ENCODE measurements at regions not wholly inside any gene's neighbourhood (a gene's known extent, or its start where the extent isn't known, plus 50 kb on each side); places are given as distances from the start of the nearest gene placed in this dataset.

DNA sequence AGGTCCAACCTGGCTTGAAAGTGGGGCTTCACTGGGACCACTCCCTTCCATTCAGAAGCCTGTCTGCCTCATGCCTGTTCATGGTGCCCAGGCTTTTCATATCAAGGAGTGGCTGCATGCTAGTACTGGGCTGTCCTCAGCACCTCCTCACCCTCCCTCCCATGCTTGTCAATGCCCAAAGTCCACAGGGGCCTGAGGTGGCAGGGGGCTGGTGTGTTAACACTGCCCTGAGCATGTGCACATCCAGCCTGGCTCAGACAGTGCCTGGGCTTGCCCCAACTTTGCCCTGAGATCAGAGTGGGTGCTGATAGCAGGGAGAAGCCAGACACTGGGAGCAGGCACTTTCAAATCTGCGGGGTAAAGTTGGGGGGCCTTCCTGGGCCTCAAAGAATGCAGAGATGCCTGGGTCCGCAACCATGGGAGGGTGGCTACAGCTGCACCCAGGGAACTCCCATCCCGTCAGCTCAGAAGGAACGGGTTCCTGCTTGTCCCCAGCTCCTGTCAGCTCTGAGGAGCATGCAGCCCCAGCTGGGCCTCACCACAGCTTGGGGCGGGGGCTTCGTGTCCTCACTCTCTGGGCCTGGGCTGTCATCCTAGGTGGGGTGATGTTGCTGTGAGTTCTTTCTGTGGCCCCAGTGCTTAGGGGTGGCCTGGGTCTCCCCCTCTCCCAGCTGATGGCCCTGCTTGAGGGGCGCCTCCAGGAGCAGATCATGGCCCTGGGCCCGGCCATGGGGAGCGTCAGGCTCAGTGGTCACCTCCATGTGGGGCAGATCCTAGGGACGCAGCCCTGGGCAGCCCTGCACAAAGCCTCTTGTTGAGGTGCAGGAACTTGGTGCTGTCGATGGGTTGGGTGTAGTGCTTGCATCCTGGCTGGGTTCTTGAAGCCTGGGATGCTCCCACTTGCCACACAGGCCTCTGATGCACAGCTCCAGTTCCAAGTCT, 830.6 kb upstream of the SLITRK5 start:
- H3K79me2 ChIP-seq (ENCODE audit: low read length): no peaks in the 10 kb centered on the region
- no peaks in the 10 kb centered on the region for H3K36me3 ChIP-seq (replicated peaks; ENCODE audit: insufficient read depth, low read length)
- H2AFZ ChIP-seq (ENCODE audit: low read length): no peak overlapping the region
- no peaks in the 10 kb centered on the region for H3K4me1 ChIP-seq (ENCODE audit: low read length)
- no peak overlapping the region for H3K4me3 ChIP-seq (ENCODE audit: low read length)
- no peak for TF ChIP-seq EZH2phosphoT487 (IDR thresholded peaks at IDR 0.05; ENCODE audit: low read length)
- TF ChIP-seq, protein P1, sequence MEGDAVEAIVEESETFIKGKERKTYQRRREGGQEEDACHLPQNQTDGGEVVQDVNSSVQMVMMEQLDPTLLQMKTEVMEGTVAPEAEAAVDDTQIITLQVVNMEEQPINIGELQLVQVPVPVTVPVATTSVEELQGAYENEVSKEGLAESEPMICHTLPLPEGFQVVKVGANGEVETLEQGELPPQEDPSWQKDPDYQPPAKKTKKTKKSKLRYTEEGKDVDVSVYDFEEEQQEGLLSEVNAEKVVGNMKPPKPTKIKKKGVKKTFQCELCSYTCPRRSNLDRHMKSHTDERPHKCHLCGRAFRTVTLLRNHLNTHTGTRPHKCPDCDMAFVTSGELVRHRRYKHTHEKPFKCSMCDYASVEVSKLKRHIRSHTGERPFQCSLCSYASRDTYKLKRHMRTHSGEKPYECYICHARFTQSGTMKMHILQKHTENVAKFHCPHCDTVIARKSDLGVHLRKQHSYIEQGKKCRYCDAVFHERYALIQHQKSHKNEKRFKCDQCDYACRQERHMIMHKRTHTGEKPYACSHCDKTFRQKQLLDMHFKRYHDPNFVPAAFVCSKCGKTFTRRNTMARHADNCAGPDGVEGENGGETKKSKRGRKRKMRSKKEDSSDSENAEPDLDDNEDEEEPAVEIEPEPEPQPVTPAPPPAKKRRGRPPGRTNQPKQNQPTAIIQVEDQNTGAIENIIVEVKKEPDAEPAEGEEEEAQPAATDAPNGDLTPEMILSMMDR (IDR thresholded peaks at IDR 0.05; ENCODE audit: low read length): no peak
- no peak for TF ChIP-seq EZH2 (optimal IDR thresholded peaks at IDR 0.05; ENCODE audit: low read depth, low read length)
- no peaks in the 10 kb centered on the region for H4K20me1 ChIP-seq (ENCODE audit: insufficient read depth, low read length)
- H3F3A ChIP-seq (ENCODE audit: insufficient read depth, low read length): no peaks in the 10 kb centered on the region
- H3K4me2 ChIP-seq (ENCODE audit: low read depth, low read length): no peak overlapping the region
- DNase-seq: no peak
- H3K27me3 ChIP-seq (replicated peaks; ENCODE audit: insufficient read depth, low read length): no peaks in the 10 kb centered on the region
- H3K9me2 ChIP-seq (replicated peaks; ENCODE audit: insufficient read depth, low read length): no peaks in the 10 kb centered on the region
- H3K27ac ChIP-seq (ENCODE audit: low read length): no peak overlapping the region
- no peak overlapping the region for H3K9ac ChIP-seq (ENCODE audit: low read length)
- no peaks in the 10 kb centered on the region for H3K9me3 ChIP-seq (replicated peaks; ENCODE audit: insufficient read depth, low read length)

DNA sequence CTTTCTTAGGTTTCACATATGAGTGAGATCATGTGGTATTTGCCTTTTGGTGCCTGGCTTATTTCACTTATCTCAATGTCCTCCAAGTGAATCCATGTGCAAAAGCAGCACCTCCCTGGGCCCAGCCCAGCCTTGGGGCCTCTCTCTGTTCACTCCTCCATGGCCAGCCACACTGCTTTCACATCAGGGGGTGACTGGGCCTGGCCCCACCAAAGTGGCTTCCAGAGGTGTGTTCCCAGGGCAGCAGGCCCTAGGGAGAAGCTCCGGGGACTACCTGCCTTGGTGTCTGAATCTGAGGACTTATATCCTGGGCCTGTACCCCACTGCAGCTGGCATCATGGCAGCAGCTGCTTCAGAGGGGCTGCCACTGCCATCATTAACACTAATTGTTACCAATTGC, 829.9 kb upstream of the SLITRK5 start:
- no peaks in the 10 kb centered on the region for H3F3A ChIP-seq (ENCODE audit: insufficient read depth, low read length)
- no peaks in the 10 kb centered on the region for H3K9me2 ChIP-seq (replicated peaks; ENCODE audit: insufficient read depth, low read length)
- H3K9ac ChIP-seq (ENCODE audit: low read length): no peak overlapping the region
- no peak overlapping the region for H3K27ac ChIP-seq (ENCODE audit: low read length)
- H4K20me1 ChIP-seq (ENCODE audit: insufficient read depth, low read length): no peaks in the 10 kb centered on the region
- no peak overlapping the region for H2AFZ ChIP-seq (ENCODE audit: low read length)
- no peaks in the 10 kb centered on the region for H3K27me3 ChIP-seq (replicated peaks; ENCODE audit: insufficient read depth, low read length)
- DNase-seq: no peak
- TF ChIP-seq EZH2 (optimal IDR thresholded peaks at IDR 0.05; ENCODE audit: low read depth, low read length) (no peak), EZH2phosphoT487 (IDR thresholded peaks at IDR 0.05; ENCODE audit: low read length) (no peak)
- TF ChIP-seq, protein P1 (IDR thresholded peaks at IDR 0.05; ENCODE audit: low read length): no peak
- H3K4me1 ChIP-seq (ENCODE audit: low read length): no peaks in the 10 kb centered on the region
- no peaks in the 10 kb centered on the region for H3K36me3 ChIP-seq (replicated peaks; ENCODE audit: insufficient read depth, low read length)
- no peaks in the 10 kb centered on the region for H3K79me2 ChIP-seq (ENCODE audit: low read length)
- H3K4me3 ChIP-seq (ENCODE audit: low read length): no peak overlapping the region
- no peak overlapping the region for H3K4me2 ChIP-seq (ENCODE audit: low read depth, low read length)
- H3K9me3 ChIP-seq (replicated peaks; ENCODE audit: insufficient read depth, low read length): no peaks in the 10 kb centered on the region

DNA sequence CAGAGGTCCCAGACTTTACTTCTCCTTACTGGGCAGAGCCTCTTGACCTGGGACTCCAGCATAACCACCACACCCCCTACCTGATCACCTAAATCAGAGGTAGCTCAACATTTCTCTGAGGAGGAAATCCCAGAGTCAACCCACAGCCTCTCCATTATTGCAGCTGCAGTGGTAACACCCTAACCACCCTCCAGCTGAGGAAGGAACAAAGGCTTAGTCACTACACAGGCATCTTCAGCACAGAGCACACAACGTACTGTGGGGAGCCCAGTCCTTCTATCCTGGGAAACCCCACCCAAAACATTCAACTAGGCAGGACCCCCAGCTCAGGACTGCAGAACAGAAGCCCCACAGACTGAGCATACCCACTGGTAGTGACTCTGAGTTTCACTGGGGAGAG, 824.7 kb upstream of the SLITRK5 start:
- H3K4me3 ChIP-seq (ENCODE audit: low read length): no peak overlapping the region
- DNase-seq: no peak
- no peaks in the 10 kb centered on the region for H3K4me1 ChIP-seq (ENCODE audit: low read length)
- H4K20me1 ChIP-seq (ENCODE audit: insufficient read depth, low read length): no peaks in the 10 kb centered on the region
- no peak overlapping the region for H3K4me2 ChIP-seq (ENCODE audit: low read depth, low read length)
- no peak overlapping the region for H3K27ac ChIP-seq (ENCODE audit: low read length)
- H2AFZ ChIP-seq (ENCODE audit: low read length): no peak overlapping the region
- TF ChIP-seq, protein P1 (IDR thresholded peaks at IDR 0.05; ENCODE audit: low read length): no peak
- no peak for TF ChIP-seq EZH2phosphoT487 (IDR thresholded peaks at IDR 0.05; ENCODE audit: low read length)
- no peak for TF ChIP-seq EZH2 (optimal IDR thresholded peaks at IDR 0.05; ENCODE audit: low read depth, low read length)
- no peaks in the 10 kb centered on the region for H3K27me3 ChIP-seq (replicated peaks; ENCODE audit: insufficient read depth, low read length)
- H3K9ac ChIP-seq (ENCODE audit: low read length): no peak overlapping the region
- no peaks in the 10 kb centered on the region for H3K36me3 ChIP-seq (replicated peaks; ENCODE audit: insufficient read depth, low read length)
- no peaks in the 10 kb centered on the region for H3K79me2 ChIP-seq (ENCODE audit: low read length)
- no peaks in the 10 kb centered on the region for H3K9me2 ChIP-seq (replicated peaks; ENCODE audit: insufficient read depth, low read length)
- no peaks in the 10 kb centered on the region for H3K9me3 ChIP-seq (replicated peaks; ENCODE audit: insufficient read depth, low read length)
- H3F3A ChIP-seq (ENCODE audit: insufficient read depth, low read length): no peaks in the 10 kb centered on the region

Data from MM.1S (cell line).